K562 (cell line): ENCODE measurements at regions not wholly inside any gene's neighbourhood (a gene's known extent, or its start where the extent isn't known, plus 50 kb on each side); places are given as distances from the start of the nearest gene placed in this dataset.
A peak's percentile ranks its signal among the peaks of the same experiment; 100 is the strongest.
"Not testable (repeated sequence)": the region's sequence is repeated elsewhere in the genome, so short reads cannot be mapped to it uniquely, and the experiment has no call there.

ENCODE experiments used
- ATAC-seq: fragments of 200-7000 bp; cut with Tn5 transposase; 3 replicates; pipeline ENCODE4 v1.9.1; 2020; ENCODE audit warnings: moderate library complexity
- BruUV-seq: library from RNA; stranded (reverse); fragments of 400-500 nt; replicated peaks from 2 replicates; lab custom pipeline; 2021; lab: Mats Ljungman, UMichigan
- CTCF ChIA-PET: fragments of 300-600 bp; formaldehyde crosslinking; extraction: SDS; loops from one replicate; lab custom pipeline; 2021; ENCODE audit warnings: low intra/inter-chr PET ratio; lab: Yijun Ruan, JAX
- POLR2A ChIA-PET: fragments of 300-600, 350-650 bp; sonication (Branson Sonifier 250); formaldehyde crosslinking; extraction: SDS; loops from one replicate; lab custom pipeline; 2021; ENCODE audit warnings: antibody characterized with exemption, inconsistent platforms; lab: Yijun Ruan, JAX
- DNase-seq, 4 experiments: peaks; one replicate each; pipeline versions ENCODE4 v3.0.0 to v3.0.0-alpha.2; 2011 to 2018; ENCODE audit warnings: low spot score in 3 of 4, mixed read lengths in 3 of 4; ENCODE audit errors: extremely low read depth in 1 of 4
- FAIRE-seq: peaks from 2 replicates; lab custom pipeline; 2011; peaks lifted over from hg19 to GRCh38; lab: Jason Lieb, UNC
- H2AFZ ChIP-seq: 2 replicates; pipeline ENCODE4 v1.6.0; 2011; ENCODE audit warnings: low read depth, low read length, control low read depth, inconsistent platforms
- H3K27ac ChIP-seq: fragments of 200-600 bp; 3 replicates; pipeline ENCODE4 v1.8.0; 2011; ENCODE audit warnings: low read depth, mild to moderate bottlenecking, control low read depth, inconsistent platforms, low read length, moderate library complexity, mixed read lengths; ENCODE audit errors: extremely low read depth
- H3K27me3 ChIP-seq, 2 experiments: fragments of 300-600 bp in 1 of 2; 2 replicates in 1 of 2; 3 replicates in 1 of 2; pipeline versions ENCODE4 v1.6.0 to v1.8.0; 2011; ENCODE audit warnings: inconsistent platforms in 2 of 2, low read length in 2 of 2, mild to moderate bottlenecking in 1 of 2, mixed read lengths in 1 of 2, moderate library complexity in 1 of 2; ENCODE audit not compliant: control insufficient read depth in 2 of 2, insufficient read depth in 2 of 2
- H3K36me3 ChIP-seq: fragments of 300-600 bp; 3 replicates; pipeline ENCODE4 v1.8.0; 2011; ENCODE audit warnings: mild to moderate bottlenecking, low read length, inconsistent platforms; ENCODE audit not compliant: control insufficient read depth, insufficient read depth
- H3K4me1 ChIP-seq, 2 experiments: fragments of 200-600 bp in 1 of 2; replicated peaks in 1 of 2; 2 replicates in 1 of 2; 3 replicates in 1 of 2; pipeline versions ENCODE4 v1.5.1 to v1.8.0; 2011; ENCODE audit warnings: inconsistent platforms in 2 of 2, low read length in 2 of 2, mild to moderate bottlenecking in 1 of 2, mixed read lengths in 1 of 2, moderate library complexity in 1 of 2; ENCODE audit not compliant: control insufficient read depth in 2 of 2, insufficient read depth in 2 of 2
- H3K4me2 ChIP-seq: 2 replicates; pipeline ENCODE4 v1.6.1; 2011; ENCODE audit warnings: low read length, control low read depth, inconsistent platforms, mixed read lengths; ENCODE audit not compliant: insufficient read depth
- H3K4me3 ChIP-seq: fragments of 200-600 bp; sonication (generic), shearing (Covaris generic); 2 replicates; pipeline ENCODE4 v1.5.1; 2016; ENCODE audit warnings: control low read depth, inconsistent platforms
- H3K79me2 ChIP-seq: fragments of 200-600 bp; 3 replicates; pipeline ENCODE4 v1.8.0; 2011; ENCODE audit warnings: low read length, inconsistent platforms; ENCODE audit not compliant: control insufficient read depth, insufficient read depth
- H3K9ac ChIP-seq, 2 experiments: 2 replicates each; pipeline versions ENCODE4 v1.6.0 to v1.6.1; 2011; ENCODE audit warnings: low read depth in 2 of 2, low read length in 2 of 2, control low read depth in 1 of 2, inconsistent platforms in 1 of 2, mild to moderate bottlenecking in 1 of 2, mixed read lengths in 1 of 2; ENCODE audit not compliant: insufficient read depth in 1 of 2
- H3K9me1 ChIP-seq: one replicate; pipeline ENCODE4 v1.6.0; 2011; ENCODE audit warnings: inconsistent platforms, mild to moderate bottlenecking, low read length, moderate library complexity; ENCODE audit not compliant: control insufficient read depth, insufficient read depth
- H3K9me3 ChIP-seq: replicated peaks from 2 replicates; pipeline ENCODE4 v1.5.1; 2011; ENCODE audit warnings: low read depth, low read length, inconsistent platforms; ENCODE audit not compliant: control insufficient read depth, insufficient read depth
- H4K20me1 ChIP-seq: replicated peaks from 2 replicates; pipeline ENCODE4 v1.6.1; 2011; ENCODE audit warnings: low read length, inconsistent platforms, mixed read lengths; ENCODE audit not compliant: control insufficient read depth, insufficient read depth
- CBX3 ChIP-seq, 2 experiments: IDR thresholded peaks; 1 replicate in 1 of 2; 2 replicates in 1 of 2; pipeline ENCODE4 v1.6.1; 2012; ENCODE audit warnings: inconsistent platforms in 2 of 2, low read length in 2 of 2, borderline replicate concordance in 1 of 2, control low read depth in 1 of 2
- NFIC ChIP-seq: fragments of 450-650 bp; IDR thresholded peaks from 2 replicates; pipeline ENCODE4 v1.6.1; 2017; ENCODE audit warnings: mild to moderate bottlenecking, inconsistent platforms
- ZFP36 ChIP-seq: fragments of 150-350 bp; IDR thresholded peaks from 2 replicates; pipeline ENCODE4 v1.6.1; 2018; ENCODE audit warnings: low read length, low read depth; ENCODE audit not compliant: partially characterized antibody
- ZNF57 ChIP-seq: fragments of 450-650 bp; formaldehyde crosslinking; IDR thresholded peaks from 2 replicates; pipeline ENCODE4 v1.4.0; 2020; ENCODE audit warnings: mild to moderate bottlenecking, moderate library complexity
- WGBS: fragments of 100-300 bp; shearing (Covaris generic); methylation state at CpG from one replicate; pipeline ENCODE4 v1.1.6; 2016; ENCODE audit warnings: low coverage, mixed read lengths; ENCODE audit not compliant: insufficient coverage; ENCODE audit errors: missing lambda C conversion rate; 5-methylcytosine and 5-hydroxymethylcytosine counted together
- in situ Hi-C: fragments of 300-500 bp; cut with MboI; formaldehyde crosslinking; loops from 4 replicates; pipeline ENCODE4 v1.15.0; 2018; ENCODE audit warnings: inconsistent platforms, mixed read lengths
- intact Hi-C: fragments of 100-400 bp; cut with micrococcal nuclease; formaldehyde crosslinking; loops from 2 replicates; pipeline ENCODE4 v1.14.2; 2022
- TF ChIP-seq, protein P1 (sequence below), 2 experiments: fragments of 250-450 bp in 1 of 2; fragments of 450-650 bp in 1 of 2; sonication (Bioruptor Pico) in 1 of 2; IDR thresholded peaks; 2 replicates each; pipeline versions ENCODE4 v1.6.1 to v1.8.0; 2016 to 2021; ENCODE audit warnings: mild to moderate bottlenecking in 2 of 2, moderate library complexity in 2 of 2, missing compliant biosample characterization in 1 of 2, missing genetic modification characterization in 1 of 2

DNA sequence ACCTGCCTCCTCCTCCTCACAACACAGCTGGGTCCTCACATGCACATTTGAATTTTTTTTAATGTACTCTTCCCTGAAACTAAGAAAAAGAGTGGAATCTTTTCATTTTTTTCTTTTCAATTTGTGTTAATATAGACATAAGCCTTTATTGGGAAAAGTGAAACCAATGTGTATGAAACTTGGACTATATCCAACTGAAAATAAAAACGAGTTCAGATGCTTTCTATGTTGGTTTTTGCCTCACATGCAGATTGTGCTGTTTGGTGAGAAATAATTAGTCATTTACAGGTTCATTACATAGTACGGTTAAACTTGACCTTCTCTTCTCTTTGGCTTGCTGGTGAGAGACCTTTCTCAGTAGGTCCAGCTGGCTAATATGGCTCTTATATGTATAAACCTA lies 515.2 kb upstream of the FANCL start (continued):
- TF ChIP-seq, protein P1, sequence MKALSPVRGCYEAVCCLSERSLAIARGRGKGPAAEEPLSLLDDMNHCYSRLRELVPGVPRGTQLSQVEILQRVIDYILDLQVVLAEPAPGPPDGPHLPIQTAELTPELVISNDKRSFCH (CRISPR knock-in tag; IDR thresholded peaks at IDR 0.05) = no peak
- TF ChIP-seq, protein P1 (tag; IDR thresholded peaks at IDR 0.05) = no peak
- TF ChIP-seq ZNF57 (CRISPR knock-in tag) (no peak), NFIC (0 out of 2 replicates have a peak, but pooled peaks have one; percentile 11)

GRCh38 chr2:58752507-58752906 lies 511.4 kb upstream of the FANCL start:
- H3K9me3 ChIP-seq, CTCF ChIA-PET, H4K20me1 ChIP-seq, H3K9ac ChIP-seq, in situ Hi-C loops, ATAC-seq, H3K27me3 ChIP-seq, FAIRE-seq, H3K4me2 ChIP-seq, H3K79me2 ChIP-seq, H3K9me1 ChIP-seq, DNase-seq, intact Hi-C loops, POLR2A ChIA-PET, BruUV-seq, H3K4me3 ChIP-seq, H3K36me3 ChIP-seq, H2AFZ ChIP-seq, H3K27ac ChIP-seq: not testable (repeated sequence)
- H3K4me1 ChIP-seq = peaks cover 0 to 16% of the 10 kb centered on the region in 2 experiments; a peak in 3 of 5 replicates
- 0 out of 3 replicates have a peak, but pooled peaks of 1 of the 2 experiments have one; percentile 11 for TF ChIP-seq CBX3 (IDR thresholded peaks at IDR 0.05; ENCODE audit: borderline replicate concordance in 1 of 2, low read length in 2 of 2)
- peak; percentile 32 for TF ChIP-seq ZFP36
- WGBS = 44% methylated on average over 2 of the region's 2 CpGs
